ENCODE measurements at regions not wholly inside any gene's neighbourhood (a gene's known extent, or its start where the extent isn't known, plus 50 kb on each side); places are given as distances from the start of the nearest gene placed in this dataset.

- no peak for DNase-seq
Observed at GRCh38 chrX:39653691-39654090, 444.1 kb downstream of the BCOR start.

DNA sequence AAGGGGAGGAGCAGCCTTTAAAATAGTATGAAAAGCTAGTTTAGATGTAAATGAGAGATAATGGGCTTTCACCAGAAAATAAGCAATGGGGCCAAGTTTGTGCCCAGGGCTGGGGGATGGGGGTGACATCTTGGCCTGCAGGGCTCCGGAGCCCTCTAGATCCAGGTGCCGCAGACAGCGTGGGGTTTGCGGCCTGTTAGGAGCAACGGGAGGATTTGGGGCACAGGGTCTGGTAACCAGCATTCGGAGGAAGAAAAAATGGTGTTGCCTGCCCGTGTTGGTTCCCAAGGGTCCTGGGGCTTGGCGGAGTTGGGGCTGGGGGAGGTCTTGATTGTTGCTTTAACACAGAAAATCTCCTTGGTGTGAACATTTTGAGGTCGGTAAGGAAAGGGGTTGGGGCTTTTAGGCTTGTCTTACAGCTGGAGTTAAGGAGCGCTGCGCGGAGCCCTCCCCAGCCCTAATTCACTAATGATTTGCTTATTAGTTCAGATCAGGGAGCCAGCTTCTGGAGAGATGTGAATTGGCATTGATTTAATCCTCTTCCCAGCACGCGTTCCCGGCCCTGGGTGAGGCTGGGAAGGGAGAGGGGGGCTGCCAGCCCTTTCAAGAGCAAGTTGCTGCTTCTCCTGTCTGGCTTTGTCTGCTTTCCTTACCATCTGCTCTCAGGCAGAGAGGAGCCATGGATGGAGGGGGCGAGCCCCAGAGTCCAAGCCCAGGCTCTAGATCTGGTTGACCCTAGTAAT, 443.4 kb downstream of the BCOR start:
- DNase-seq = no peak

- DNase-seq = no peak
Observed at GRCh38 chrX:39654952-39655351, 442.8 kb downstream of the BCOR start.

DNA sequence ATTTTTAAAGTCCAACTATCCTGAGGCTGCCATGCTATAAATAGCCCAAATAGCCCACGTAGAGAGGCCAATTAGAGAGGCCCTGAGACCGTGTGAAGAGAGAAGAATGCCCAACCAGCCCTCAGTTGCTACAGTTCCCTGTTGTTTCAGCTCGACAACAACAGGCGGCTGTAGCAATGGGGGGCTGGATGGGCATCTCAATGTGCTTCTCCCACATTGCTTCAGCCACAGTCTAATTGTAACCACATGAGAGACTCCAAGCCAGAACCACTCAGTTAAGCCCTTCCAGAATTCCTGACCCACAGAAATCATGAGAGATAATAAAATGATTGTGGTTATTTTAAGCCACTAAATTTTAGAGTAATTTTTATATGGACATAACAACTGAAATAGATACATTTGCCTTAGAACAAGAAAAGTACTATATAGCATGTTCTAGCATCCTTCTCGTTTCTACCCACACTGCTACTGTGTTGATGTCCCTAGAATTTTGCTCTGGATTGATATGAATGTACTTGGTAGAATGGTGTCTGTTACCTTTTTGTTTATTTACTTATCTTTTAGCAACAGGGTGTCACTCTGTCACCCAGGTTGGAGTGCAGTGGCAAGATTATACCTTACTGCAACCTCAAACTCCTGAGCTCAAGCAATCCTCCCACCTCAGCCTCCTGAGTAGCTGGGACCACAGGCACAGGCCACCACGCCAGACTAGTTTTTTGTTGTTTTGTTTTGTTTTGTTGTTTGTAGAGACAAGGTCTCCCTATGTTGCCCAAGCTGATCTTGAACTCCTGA, 436.4 kb downstream of the BCOR start:
- DNase-seq = no peak

GRCh38 chrX:39665830-39666518, 431.8 kb downstream of the BCOR start:
- DNase-seq = no peak

DNA sequence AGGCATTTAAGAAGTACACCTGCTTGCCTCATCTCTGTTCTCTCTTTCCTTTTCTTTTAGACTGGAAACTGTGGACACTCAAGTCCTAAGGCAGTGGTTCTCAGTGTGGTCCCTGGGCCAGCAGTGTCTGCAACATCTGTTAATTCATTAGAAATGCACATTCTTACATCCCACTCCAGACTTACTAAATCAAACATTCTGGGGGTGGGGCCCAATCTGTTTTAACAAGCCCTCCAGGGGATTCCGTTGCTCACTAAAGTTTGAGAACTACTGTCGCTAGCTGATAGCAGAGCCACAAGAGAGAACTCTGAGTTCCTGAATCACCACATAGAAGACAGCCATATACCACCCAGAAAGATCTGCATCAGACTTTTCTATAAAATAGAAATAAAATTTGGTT, 430.6 kb downstream of the BCOR start:
- no peak for DNase-seq

DNA sequence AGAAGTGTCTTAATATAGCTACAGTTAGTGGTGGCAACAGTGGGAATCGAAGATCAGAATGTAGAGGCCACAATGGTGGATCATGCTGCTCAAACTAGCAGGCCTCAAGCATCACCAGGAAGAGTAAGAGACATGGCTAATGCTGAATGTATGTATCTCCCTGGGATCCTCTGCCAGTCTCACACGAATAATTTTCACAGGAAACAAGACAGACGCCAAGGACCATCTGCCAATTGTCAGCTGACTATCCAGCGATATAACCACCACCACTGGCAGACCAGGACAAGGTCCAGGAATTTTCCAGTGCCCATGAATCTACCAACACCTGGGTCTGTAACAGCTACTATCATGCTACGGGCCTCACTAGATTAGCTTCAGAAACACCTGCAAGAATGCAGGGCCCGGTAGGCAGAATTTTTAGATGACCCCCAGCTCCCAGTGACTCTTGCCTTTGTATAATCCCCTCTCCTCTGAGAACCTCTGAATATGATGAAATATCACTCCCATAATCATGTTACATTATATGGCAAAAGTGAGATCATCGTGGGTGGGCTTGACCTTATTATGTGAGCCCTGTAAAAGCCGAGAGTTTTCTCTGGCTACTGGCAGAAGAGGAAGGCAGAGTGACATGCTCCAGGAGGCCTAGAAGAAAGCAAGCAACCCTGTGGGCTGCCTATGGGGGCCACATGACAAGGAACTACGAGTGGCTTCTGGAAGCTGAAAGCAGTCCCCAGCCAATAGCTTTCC, 429.8 kb downstream of the BCOR start:
- DNase-seq = no peak

DNA sequence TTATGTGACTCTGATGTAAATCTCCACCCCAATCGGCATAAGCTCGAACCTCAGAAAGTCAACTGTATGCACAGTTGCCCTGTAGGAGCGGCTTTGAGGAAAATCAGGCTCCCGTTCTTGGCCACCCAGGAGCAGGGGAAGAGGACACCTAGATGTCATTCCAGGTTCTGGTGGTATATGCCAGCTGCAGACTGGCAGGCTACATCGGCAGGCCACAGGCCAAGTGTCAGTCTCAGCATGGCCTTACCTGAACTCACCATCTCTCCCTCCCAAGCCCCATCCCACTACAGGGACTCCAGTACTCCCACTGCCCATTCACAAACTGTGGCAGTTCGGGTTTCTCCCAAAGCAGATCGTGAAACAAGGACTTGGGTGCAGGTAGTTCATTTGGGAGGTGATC, 428.1 kb downstream of the BCOR start:
- DNase-seq = no peak

DNA sequence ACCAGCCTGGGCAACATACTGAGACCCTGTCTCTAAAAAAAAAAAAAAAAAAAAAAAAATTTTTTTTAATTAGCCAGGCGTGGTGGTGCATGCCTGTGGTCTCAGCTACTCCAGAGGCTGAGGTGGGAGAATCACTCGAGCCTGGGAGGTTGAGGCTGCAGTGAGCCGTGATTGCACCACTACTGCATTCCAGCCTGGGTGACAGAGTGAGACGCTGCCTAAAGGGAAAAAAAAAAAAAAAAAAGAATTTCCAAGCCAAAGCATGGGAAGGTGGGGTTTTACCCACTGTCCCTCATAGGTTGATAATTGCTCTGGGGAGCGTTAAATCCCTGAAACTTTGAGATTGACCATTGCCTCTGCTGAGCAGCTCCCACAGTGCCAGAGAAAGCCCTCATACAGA, 427.5 kb downstream of the BCOR start:
- no peak for DNase-seq

- no peak for DNase-seq
Observed at GRCh38 chrX:39672405-39672804, 425.4 kb downstream of the BCOR start.

GRCh38 chrX:39674490-39675161, 423.1 kb downstream of the BCOR start:
- no peak for DNase-seq

GRCh38 chrX:39675162-39675553, 422.6 kb downstream of the BCOR start:
- no peak for DNase-seq

DNA sequence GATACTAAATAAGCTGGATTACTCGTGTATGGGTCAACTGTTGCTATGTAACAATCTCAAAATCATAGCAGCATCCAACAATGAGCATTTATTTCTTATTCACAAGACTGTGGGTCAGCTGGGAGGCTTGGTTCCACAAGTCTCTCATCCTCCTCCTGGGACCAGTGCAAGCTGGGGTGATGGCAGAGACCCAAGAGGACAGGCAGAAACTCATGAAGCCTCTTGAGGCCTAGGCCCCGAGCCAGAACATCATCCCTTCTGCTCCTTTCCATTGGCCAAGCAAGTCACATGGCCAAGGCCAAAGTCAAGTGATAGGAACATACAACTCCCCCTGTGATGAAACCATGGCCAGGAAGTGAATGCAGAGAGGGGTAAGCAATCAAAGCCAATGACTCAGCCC, 422.1 kb downstream of the BCOR start:
- no peak for DNase-seq

DNA sequence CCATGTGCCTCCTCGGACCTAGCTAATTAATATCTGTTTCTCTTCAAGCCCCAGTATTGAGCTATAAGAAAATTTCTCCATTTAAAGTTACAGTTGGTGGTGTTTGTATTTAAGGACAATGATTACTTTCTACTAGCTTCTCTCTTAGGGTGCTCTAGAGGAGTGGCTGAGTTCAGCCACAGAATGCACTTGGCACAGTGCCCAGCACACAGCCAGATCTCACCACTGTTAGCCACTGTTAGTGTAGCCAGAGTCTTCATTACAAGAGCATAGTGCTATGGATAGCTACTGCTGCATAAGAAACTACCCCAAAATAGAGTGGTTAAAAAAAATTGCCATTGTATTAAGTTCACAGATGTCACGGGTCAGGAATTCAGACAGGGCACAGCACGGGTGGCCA, 421.3 kb downstream of the BCOR start:
- no peak for DNase-seq

- DNase-seq = no peak
Observed at GRCh38 chrX:39677585-39677977, 420.2 kb downstream of the BCOR start.

DNA sequence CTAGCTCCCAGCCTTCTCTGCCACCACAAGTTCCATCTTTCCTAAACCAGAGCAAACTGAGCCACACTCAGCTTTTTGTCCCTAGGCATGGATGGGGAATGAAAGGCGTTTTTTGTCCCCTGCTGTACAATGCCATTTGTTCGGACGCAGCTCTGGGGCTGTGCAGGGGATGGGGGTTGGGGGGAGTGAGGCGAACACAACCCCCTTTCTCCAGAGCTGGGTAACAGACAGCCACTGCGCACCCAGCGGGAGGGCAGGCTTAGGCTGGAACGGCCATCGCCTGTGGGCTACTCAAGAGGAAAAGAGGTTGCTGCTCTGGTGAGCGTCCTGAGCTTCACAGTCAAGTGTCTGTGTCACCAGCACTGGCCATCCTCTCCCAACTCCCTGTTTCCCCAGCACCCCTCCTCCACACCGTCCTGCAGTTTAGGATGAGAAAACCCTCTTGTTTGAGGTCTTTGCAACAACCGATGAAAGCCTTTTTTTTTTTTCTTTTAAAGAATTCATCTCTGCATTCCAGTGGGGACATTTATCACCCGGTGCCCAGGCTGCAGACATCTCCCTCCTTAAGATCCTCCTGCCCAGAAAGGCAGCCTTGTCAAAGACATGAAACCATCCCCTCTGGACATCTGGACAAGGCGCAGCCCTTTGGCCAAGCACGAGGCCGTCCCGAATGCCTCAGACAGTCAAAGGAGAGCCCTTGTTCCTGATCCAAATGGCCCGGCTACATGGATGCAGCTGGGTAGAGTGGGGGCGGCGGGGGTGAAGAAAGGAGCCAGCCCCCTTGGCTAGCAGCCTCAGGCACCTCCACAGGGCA, 419.6 kb downstream of the BCOR start:
- no peak for DNase-seq

GRCh38 chrX:39678914-39679313, 418.8 kb downstream of the BCOR start:
- no peak for DNase-seq

DNA sequence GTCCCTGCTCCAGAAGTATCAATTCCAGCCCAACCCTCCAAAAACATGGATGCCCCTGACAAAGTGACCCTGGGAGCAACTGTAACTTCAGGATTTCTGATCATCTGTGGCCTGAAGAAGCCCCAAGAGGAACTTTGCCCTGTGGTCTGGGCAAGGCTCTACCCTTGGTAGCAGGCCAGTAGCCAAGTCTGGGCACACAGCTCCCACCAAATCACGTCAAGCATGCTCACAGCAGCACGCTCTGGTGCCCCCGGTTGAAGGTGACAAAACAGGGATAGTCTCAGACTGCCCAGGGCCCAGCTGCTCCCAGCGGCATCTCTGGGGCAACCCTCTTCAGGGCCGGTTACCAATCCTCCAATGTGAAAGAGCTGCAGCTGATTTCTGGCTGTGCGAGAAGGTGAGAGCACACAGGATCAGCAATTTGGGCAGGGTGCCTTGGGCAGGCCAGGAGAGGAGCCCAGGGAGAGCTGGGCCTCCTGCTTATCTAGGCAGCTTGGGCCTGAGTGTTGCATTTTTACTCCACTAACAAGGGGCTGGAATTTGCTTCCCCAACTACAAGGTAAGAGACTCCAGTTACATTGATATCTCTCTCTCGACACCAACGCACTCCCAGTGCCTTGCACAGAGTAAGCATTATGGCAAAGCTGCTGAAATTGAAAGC, 418.1 kb downstream of the BCOR start:
- no peak for DNase-seq

DNA sequence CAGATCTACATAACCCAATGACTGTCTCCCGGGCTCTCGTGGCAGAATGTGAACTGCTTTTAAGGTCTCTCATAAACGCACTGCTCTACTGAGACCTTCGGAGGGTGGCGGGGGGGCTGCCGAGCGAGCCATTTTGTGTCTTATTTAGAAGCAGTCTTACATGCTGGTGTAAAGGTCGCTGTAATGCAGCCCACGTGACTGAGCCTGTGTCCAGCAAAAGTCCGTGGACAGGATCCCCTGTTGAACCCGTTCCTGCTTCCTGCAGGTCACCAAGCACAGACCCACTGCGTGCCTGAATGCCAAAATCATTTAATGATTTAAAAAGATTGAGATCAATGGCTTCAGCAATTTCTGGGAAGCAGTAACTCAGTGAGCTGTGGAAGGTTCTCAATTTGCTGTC, 415.9 kb downstream of the BCOR start:
- no peak for DNase-seq

DNA sequence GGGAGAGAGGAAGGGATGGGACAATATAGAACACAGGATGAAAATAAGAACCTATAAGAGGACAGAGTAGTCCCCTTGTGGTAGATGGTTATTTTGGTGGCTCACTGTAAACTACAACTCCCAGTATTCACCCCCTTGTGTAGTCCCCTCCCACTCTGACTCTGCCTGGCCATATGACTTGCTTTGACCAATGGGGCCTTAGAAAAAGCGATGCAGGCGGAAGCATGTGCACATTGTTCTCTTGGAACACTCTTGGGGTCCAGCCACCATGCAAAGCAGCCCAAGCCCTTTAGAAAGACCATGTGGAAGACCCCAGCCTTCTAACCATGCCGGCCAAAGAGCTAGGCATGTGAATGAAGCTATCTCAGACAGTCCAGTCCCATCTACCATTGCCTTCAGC, 415.0 kb downstream of the BCOR start:
- DNase-seq = no peak

- no peak for DNase-seq
Observed at GRCh38 chrX:39688219-39688575, 409.6 kb downstream of the BCOR start.
